ENCODE measurements at regions not wholly inside any gene's neighbourhood (a gene's known extent, or its start where the extent isn't known, plus 50 kb on each side); places are given as distances from the start of the nearest gene placed in this dataset.

GRCh38 chr13:83197316-83197715, 685.0 kb downstream of the SLITRK1 start:
- H4K20me1 ChIP-seq (ENCODE audit: insufficient read depth, poor library complexity, severe bottlenecking) = no peaks in the 10 kb centered on the region
- WGBS (ENCODE audit: low lambda C conversion rate, missing lambda C conversion rate) = 89% methylated on average over 3 of the region's 3 CpGs
- no peaks in the 10 kb centered on the region for H3K79me2 ChIP-seq
- no peak overlapping the region for H3K4me3 ChIP-seq
- H2AFZ ChIP-seq = no peak overlapping the region
- no peaks in the 10 kb centered on the region for H3K27me3 ChIP-seq
- no peak for DNase-seq (ENCODE audit: low spot score)
- H3K9me3 ChIP-seq (ENCODE audit: low read depth) = no peaks in the 10 kb centered on the region
- no peak overlapping the region for H3K27ac ChIP-seq
- H3K9me2 ChIP-seq (replicated peaks; ENCODE audit: insufficient read depth) = no peaks in the 10 kb centered on the region
- H3K4me1 ChIP-seq (ENCODE audit: insufficient read depth) = no peaks in the 10 kb centered on the region
- H3K36me3 ChIP-seq (replicated peaks; ENCODE audit: insufficient read depth, low read depth) = no peaks in the 10 kb centered on the region
- TF ChIP-seq EZH2 (IDR thresholded peaks at IDR 0.05; ENCODE audit: borderline replicate concordance) = no peak
- no peak for TF ChIP-seq CTCF (IDR thresholded peaks at IDR 0.05; ENCODE audit: poor library complexity)
- no peak for TF ChIP-seq EZH2phosphoT487 (IDR thresholded peaks at IDR 0.05; ENCODE audit: low read depth, severe bottlenecking, unreplicated experiment)
- H3K4me2 ChIP-seq = no peak overlapping the region

GRCh38 chr13:83190020-83190419, 692.3 kb downstream of the SLITRK1 start:
- 65% methylated on average over 3 of the region's 3 CpGs for WGBS (ENCODE audit: low lambda C conversion rate, missing lambda C conversion rate)
- Histone ChIP-seq H2AFZ (no peak overlapping the region), H3K27me3 (no peaks in the 10 kb centered on the region), H4K20me1 (ENCODE audit: insufficient read depth, poor library complexity, severe bottlenecking) (no peaks in the 10 kb centered on the region), H3K27ac (no peak overlapping the region), H3K4me2 (no peak overlapping the region), H3K9me3 (ENCODE audit: low read depth) (no peaks in the 10 kb centered on the region), H3K4me1 (ENCODE audit: insufficient read depth) (no peaks in the 10 kb centered on the region), H3K9me2 (replicated peaks; ENCODE audit: insufficient read depth) (no peaks in the 10 kb centered on the region), H3K4me3 (no peak overlapping the region), H3K79me2 (no peaks in the 10 kb centered on the region), H3K36me3 (replicated peaks; ENCODE audit: insufficient read depth, low read depth) (no peaks in the 10 kb centered on the region)
- TF ChIP-seq EZH2 (IDR thresholded peaks at IDR 0.05; ENCODE audit: borderline replicate concordance) (no peak), CTCF (IDR thresholded peaks at IDR 0.05; ENCODE audit: poor library complexity) (no peak), EZH2phosphoT487 (IDR thresholded peaks at IDR 0.05; ENCODE audit: low read depth, severe bottlenecking, unreplicated experiment) (no peak)
- no peak for DNase-seq (ENCODE audit: low spot score)

- H4K20me1 ChIP-seq (ENCODE audit: insufficient read depth, poor library complexity, severe bottlenecking) = no peaks in the 10 kb centered on the region
- no peak overlapping the region for H3K4me2 ChIP-seq
- H2AFZ ChIP-seq = no peak overlapping the region
- no peaks in the 10 kb centered on the region for H3K4me1 ChIP-seq (ENCODE audit: insufficient read depth)
- no peak for DNase-seq (ENCODE audit: low spot score)
- WGBS (ENCODE audit: low lambda C conversion rate, missing lambda C conversion rate) = 67% methylated on average over 2 of the region's 2 CpGs
- no peak overlapping the region for H3K27ac ChIP-seq
- no peak overlapping the region for H3K4me3 ChIP-seq
- no peaks in the 10 kb centered on the region for H3K79me2 ChIP-seq
- H3K27me3 ChIP-seq = no peaks in the 10 kb centered on the region
- H3K9me3 ChIP-seq (ENCODE audit: low read depth) = no peaks in the 10 kb centered on the region
- H3K9me2 ChIP-seq (replicated peaks; ENCODE audit: insufficient read depth) = no peaks in the 10 kb centered on the region
- no peaks in the 10 kb centered on the region for H3K36me3 ChIP-seq (replicated peaks; ENCODE audit: insufficient read depth, low read depth)
- TF ChIP-seq EZH2 (IDR thresholded peaks at IDR 0.05; ENCODE audit: borderline replicate concordance) (no peak), CTCF (IDR thresholded peaks at IDR 0.05; ENCODE audit: poor library complexity) (no peak), EZH2phosphoT487 (IDR thresholded peaks at IDR 0.05; ENCODE audit: low read depth, severe bottlenecking, unreplicated experiment) (no peak)
Measured at GRCh38 chr13:83184819-83185218, 697.5 kb downstream of the SLITRK1 start.

GRCh38 chr13:83184150-83184475, 698.2 kb downstream of the SLITRK1 start:
- no peaks in the 10 kb centered on the region for H3K79me2 ChIP-seq

More at GRCh38 chr13:83184150-83184475, 698.2 kb downstream of the SLITRK1 start:
- no peaks in the 10 kb centered on the region for H3K36me3 ChIP-seq (replicated peaks; ENCODE audit: insufficient read depth, low read depth)
- no peaks in the 10 kb centered on the region for H3K9me2 ChIP-seq (replicated peaks; ENCODE audit: insufficient read depth)
- H3K27ac ChIP-seq = no peak overlapping the region
- no peaks in the 10 kb centered on the region for H3K9me3 ChIP-seq (ENCODE audit: low read depth)
- no peaks in the 10 kb centered on the region for H3K27me3 ChIP-seq
- DNase-seq (ENCODE audit: low spot score) = no peak
- H3K4me1 ChIP-seq (ENCODE audit: insufficient read depth) = no peaks in the 10 kb centered on the region
- 91% methylated on average over 10 of the region's 11 CpGs for WGBS (ENCODE audit: low lambda C conversion rate, missing lambda C conversion rate)
- H3K4me2 ChIP-seq = no peak overlapping the region
- H2AFZ ChIP-seq = no peak overlapping the region
- no peak overlapping the region for H3K4me3 ChIP-seq
- TF ChIP-seq EZH2phosphoT487 (IDR thresholded peaks at IDR 0.05; ENCODE audit: low read depth, severe bottlenecking, unreplicated experiment) (no peak), CTCF (IDR thresholded peaks at IDR 0.05; ENCODE audit: poor library complexity) (no peak)
- no peaks in the 10 kb centered on the region for H4K20me1 ChIP-seq (ENCODE audit: insufficient read depth, poor library complexity, severe bottlenecking)

Measured in hepatocyte (in vitro differentiated cells).